B cell (primary cell): ENCODE measurements at regions not wholly inside any gene's neighbourhood (a gene's known extent, or its start where the extent isn't known, plus 50 kb on each side); places are given as distances from the start of the nearest gene placed in this dataset.

Source experiments
- ATAC-seq: fragments of 200-7000 bp; cut with Tn5 transposase; one replicate; pipeline ENCODE4 v1.10.0; 2021; ENCODE audit warnings: low read depth, mild to moderate bottlenecking, moderate number of reproducible peaks, moderate library complexity
- CTCF ChIA-PET: fragments of 350-600 bp; sonication (Branson Sonifier 250); formaldehyde crosslinking; loops from one replicate; lab custom pipeline; 2021; ENCODE audit warnings: antibody characterized with exemption, inconsistent platforms; lab: Charles Lee
- POLR2A ChIA-PET: fragments of 350-600 bp; sonication (Branson Sonifier 250); formaldehyde crosslinking; loops from one replicate; lab custom pipeline; 2021; ENCODE audit warnings: antibody characterized with exemption; lab: Charles Lee
- DNase-seq: peaks from one replicate; pipeline ENCODE4 v3.0.0; 2013
- H2AFZ ChIP-seq: 2 replicates; pipeline ENCODE4 v1.6.1; 2012; ENCODE audit warnings: mild to moderate bottlenecking, low read depth, low read length; ENCODE audit not compliant: insufficient read depth, poor library complexity, severe bottlenecking
- H3K27ac ChIP-seq, 2 donors: 1 replicate in 1 of 2; 2 replicates in 1 of 2; pipeline ENCODE4 v1.5.1; 2012 to 2013; ENCODE audit warnings: low read length in 2 of 2, mild to moderate bottlenecking in 2 of 2, moderate library complexity in 1 of 2
- H3K27me3 ChIP-seq, 4 experiments: fragments of 200-600 bp in 1 of 4; sonication (generic) in 1 of 4; replicated peaks in 1 of 4; 1 replicate in 2 of 4; 2 replicates in 2 of 4; pipeline versions ENCODE4 v1.6.1 to v1.7.0; 2013 to 2016; ENCODE audit warnings: low read length in 3 of 4, mild to moderate bottlenecking in 2 of 4, mixed read lengths in 1 of 4, moderate library complexity in 1 of 4; ENCODE audit not compliant: insufficient read depth in 4 of 4, control insufficient read depth in 3 of 4; ENCODE audit errors: control extremely low read depth in 1 of 4
- H3K36me3 ChIP-seq, 2 experiments: replicated peaks in 1 of 2; 1 replicate in 1 of 2; 2 replicates in 1 of 2; pipeline versions ENCODE4 v1.6.1 to v1.7.1; 2013; ENCODE audit warnings: low read length in 1 of 2; ENCODE audit not compliant: insufficient read depth in 2 of 2, control insufficient read depth in 1 of 2; ENCODE audit errors: control extremely low read depth in 1 of 2, extremely low read depth in 1 of 2
- H3K4me1 ChIP-seq, 2 donors: fragments of 200-600 bp in 1 of 2; sonication (generic) in 1 of 2; 1 replicate in 1 of 2; 2 replicates in 1 of 2; pipeline versions ENCODE4 v1.5.1 to v1.6.1; 2013 to 2017; ENCODE audit warnings: low read length in 2 of 2; ENCODE audit not compliant: control insufficient read depth in 2 of 2, insufficient read depth in 2 of 2
- H3K4me2 ChIP-seq: replicated peaks from 2 replicates; pipeline ENCODE3; 2012; ENCODE audit warnings: mild to moderate bottlenecking, low read depth, low read length; ENCODE audit not compliant: poor library complexity, severe bottlenecking
- H3K4me3 ChIP-seq, 5 experiments: fragments of 200-600 bp in 1 of 5; sonication (generic) in 1 of 5; 1 replicate in 3 of 5; 2 replicates in 2 of 5; pipeline versions ENCODE4 v1.5.1 to v1.7.0; 2011 to 2016; ENCODE audit warnings: low read length in 4 of 5, mild to moderate bottlenecking in 4 of 5, low read depth in 2 of 5, control low read depth in 1 of 5, moderate library complexity in 1 of 5; ENCODE audit not compliant: insufficient read depth in 1 of 5; ENCODE audit errors: control extremely low read depth in 1 of 5, extremely low read depth in 1 of 5
- H3K79me2 ChIP-seq: fragments of 200-600 bp; sonication (generic); one replicate; pipeline ENCODE4 v1.6.0; 2016; ENCODE audit warnings: low read length; ENCODE audit not compliant: control insufficient read depth, insufficient read depth
- H3K9ac ChIP-seq: fragments of 200-600 bp; sonication (generic); 2 replicates; pipeline ENCODE4 v1.6.1; 2017; ENCODE audit warnings: mild to moderate bottlenecking, low read length, moderate library complexity
- H3K9me3 ChIP-seq, 3 donors: one replicate each; pipeline versions ENCODE4 v1.6.1 to v1.7.1; 2013; ENCODE audit warnings: low read length in 2 of 3; ENCODE audit not compliant: control insufficient read depth in 2 of 3, insufficient read depth in 1 of 3; ENCODE audit errors: control extremely low read depth in 1 of 3
- H4K20me1 ChIP-seq: 2 replicates; pipeline ENCODE4 v1.6.0; 2012; ENCODE audit warnings: mild to moderate bottlenecking, low read length; ENCODE audit not compliant: insufficient read depth, control insufficient read depth, poor library complexity, severe bottlenecking
- H3K27ac Mint-ChIP-seq: one replicate; pipeline ENCODE4 v1.8.0; 2021; ENCODE audit warnings: mixed read lengths
- H3K27me3 Mint-ChIP-seq: one replicate; pipeline ENCODE4 v1.8.0; 2021; ENCODE audit warnings: mixed read lengths
- H3K4me1 Mint-ChIP-seq: one replicate; pipeline ENCODE4 v1.8.0; 2021; ENCODE audit warnings: mixed read lengths
- H3K4me3 Mint-ChIP-seq: one replicate; pipeline ENCODE4 v1.8.0; 2021; ENCODE audit warnings: mixed read lengths
- H3K9me3 Mint-ChIP-seq: one replicate; pipeline ENCODE4 v1.8.0; 2022; ENCODE audit warnings: mixed read lengths; ENCODE audit not compliant: insufficient read depth
- CTCF ChIP-seq: fragments of 200-600 bp; IDR thresholded peaks from one replicate; pipeline ENCODE4 v1.8.0; 2022; ENCODE audit warnings: antibody characterized with exemption, mild to moderate bottlenecking
- EZH2 ChIP-seq: IDR thresholded peaks from 2 replicates; pipeline ENCODE4 v1.6.1; 2012; ENCODE audit warnings: borderline replicate concordance, low read depth, mild to moderate bottlenecking, moderate library complexity, low read length; ENCODE audit not compliant: insufficient read depth, poor library complexity, severe bottlenecking
- WGBS: methylation state at CpG from one replicate; pipeline ENCODE4 v1.1.5; 2013; ENCODE audit warnings: missing lambda C conversion rate; ENCODE audit not compliant: insufficient coverage; 5-methylcytosine and 5-hydroxymethylcytosine counted together
- intact Hi-C: fragments of 100-400 bp; cut with micrococcal nuclease; formaldehyde crosslinking; loops from one replicate; pipeline ENCODE4 v1.10.0; 2022

DNA sequence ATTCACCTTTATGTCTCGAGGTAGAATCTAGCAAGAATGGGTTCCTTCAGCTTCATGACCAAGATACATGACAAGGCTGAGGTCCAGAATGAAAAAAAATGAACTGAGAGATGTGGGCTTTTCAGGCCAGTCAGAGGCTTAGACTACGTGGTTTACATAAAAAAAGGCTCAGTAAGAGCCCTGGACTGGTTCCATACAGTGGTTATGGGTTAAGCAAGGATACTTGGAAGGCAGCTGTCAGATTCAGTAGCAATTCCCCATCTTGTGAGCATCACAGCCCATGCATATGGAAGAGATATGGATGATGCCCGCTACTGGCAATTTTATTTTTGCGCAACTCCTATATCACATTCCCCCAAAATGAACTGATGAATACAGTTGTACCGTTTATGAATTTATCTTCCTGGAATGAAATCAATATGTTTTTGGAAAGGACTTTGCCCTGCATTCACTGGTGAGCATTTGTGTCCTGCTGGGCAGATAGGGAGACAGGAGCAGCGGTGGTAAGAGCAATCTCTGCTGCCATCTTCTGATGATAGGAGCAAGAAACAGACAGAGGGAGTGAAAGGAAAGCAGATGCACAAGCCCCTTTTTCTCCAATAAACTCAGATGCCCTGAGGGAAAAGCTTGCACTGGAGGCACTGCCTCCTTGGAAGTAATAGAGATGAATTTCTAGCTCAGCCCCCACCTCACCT is 280.4 kb downstream of the GALC start:
- intact Hi-C loops: no loop called here
- no peak overlapping the region for H3K4me3 ChIP-seq
- no peak for TF ChIP-seq EZH2
- no peak for TF ChIP-seq CTCF
- no peaks in the 10 kb centered on the region for H3K36me3 ChIP-seq
- ChIA-PET CTCF (no interaction called here), POLR2A (no interaction called here)
- Mint-ChIP-seq H3K4me3 (no peak overlapping the region), H3K27me3 (no peaks in the 10 kb centered on the region), H3K4me1 (no peaks in the 10 kb centered on the region), H3K9me3 (no peaks in the 10 kb centered on the region), H3K27ac (no peak overlapping the region)
- 87% methylated on average over 2 of the region's 6 CpGs for WGBS
- no peak overlapping the region for H3K4me2 ChIP-seq
- no peak overlapping the region for H2AFZ ChIP-seq
- no peaks in the 10 kb centered on the region for H3K4me1 ChIP-seq
- H3K27ac ChIP-seq: no peak overlapping the region
- no peaks in the 10 kb centered on the region for H3K27me3 ChIP-seq
- DNase-seq (no peak), ATAC-seq (no peak)
- H3K9me3 ChIP-seq: no peaks in the 10 kb centered on the region
- no peaks in the 10 kb centered on the region for H4K20me1 ChIP-seq
- no peaks in the 10 kb centered on the region for H3K79me2 ChIP-seq
- no peak overlapping the region for H3K9ac ChIP-seq

- CTCF ChIA-PET: no interaction called here
- Histone ChIP-seq H3K27ac (no peak overlapping the region), H3K9me3 (no peaks in the 10 kb centered on the region), H3K4me3 (no peak overlapping the region), H3K79me2 (no peaks in the 10 kb centered on the region), H2AFZ (no peak overlapping the region), H3K4me1 (no peaks in the 10 kb centered on the region), H3K9ac (no peak overlapping the region), H3K36me3 (no peaks in the 10 kb centered on the region), H3K4me2 (no peak overlapping the region), H4K20me1 (no peaks in the 10 kb centered on the region), H3K27me3 (no peaks in the 10 kb centered on the region)
- Mint-ChIP-seq H3K9me3 (no peaks in the 10 kb centered on the region), H3K27me3 (no peaks in the 10 kb centered on the region), H3K4me3 (no peak overlapping the region), H3K27ac (no peak overlapping the region), H3K4me1 (no peaks in the 10 kb centered on the region)
- DNase-seq (no peak), ATAC-seq (no peak)
- no CpG with 5 or more reads among the region's 1 CpG for WGBS
- POLR2A ChIA-PET: no interaction called here
- TF ChIP-seq CTCF (no peak), EZH2 (no peak)
- intact Hi-C loops: no loop called here
These were observed 287.5 kb downstream of the GALC start for GRCh38 chr14:87705439-87705896.
